ENCODE measurements at regions not wholly inside any gene's neighbourhood (a gene's known extent, or its start where the extent isn't known, plus 50 kb on each side); places are given as distances from the start of the nearest gene placed in this dataset.

DNA sequence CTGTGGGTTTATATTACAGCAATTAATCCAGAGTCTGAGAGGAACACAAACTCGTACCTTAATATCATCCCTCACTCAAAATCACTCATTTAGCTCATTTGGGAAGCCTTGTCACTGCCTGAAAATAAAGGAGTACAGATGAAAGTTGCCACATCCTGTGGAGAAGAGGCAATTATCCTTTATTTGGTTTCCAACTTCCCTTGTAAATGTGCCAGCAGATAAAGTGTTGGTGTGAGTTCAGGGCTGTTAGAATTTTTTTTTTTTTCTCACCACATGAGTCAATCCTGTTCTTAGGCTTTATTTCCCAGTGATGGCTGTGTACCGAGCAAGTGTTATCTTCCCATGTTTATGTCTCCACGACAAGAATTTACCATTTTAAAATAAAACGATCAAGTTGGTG is 99.0 kb upstream of the SMIM30 start:
- TF ChIP-seq CTCF (IDR thresholded peaks at IDR 0.05) (no peak), EP300 (IDR thresholded peaks at IDR 0.05) (no peak)
